NCI-H1048 (cell line): ENCODE measurements at regions not wholly inside any gene's neighbourhood (a gene's known extent, or its start where the extent isn't known, plus 50 kb on each side); places are given as distances from the start of the nearest gene placed in this dataset.
"Not testable (repeated sequence)": the region's sequence is repeated elsewhere in the genome, so short reads cannot be mapped to it uniquely, and the experiment has no call there.

ENCODE experiments used
- DNase-seq: peaks from one replicate; lab custom pipeline; 2025; lab: John Stamatoyannopoulos, UW

GRCh38 chr9:75459311-75459710 is 371.0 kb downstream of the OSTF1 start:
- DNase-seq, result not testable (repeated sequence)

GRCh38 chr9:75461183-75461582 is 372.9 kb downstream of the OSTF1 start:
- no peak for DNase-seq

GRCh38 chr9:75462866-75463265 is 374.6 kb downstream of the OSTF1 start:
- DNase-seq, result no peak

GRCh38 chr9:75463871-75464270 is 375.6 kb downstream of the OSTF1 start:
- DNase-seq, result no peak

- DNase-seq, result no peak
Observed at GRCh38 chr9:75464726-75465125, 376.4 kb downstream of the OSTF1 start.

GRCh38 chr9:75467142-75467541 is 378.8 kb downstream of the OSTF1 start:
- no peak for DNase-seq

GRCh38 chr9:75471549-75472114 is 383.3 kb downstream of the OSTF1 start:
- no peak for DNase-seq

- DNase-seq, result no peak
Observed at GRCh38 chr9:75482566-75482965, 394.3 kb downstream of the OSTF1 start.

- DNase-seq, result no peak
Observed at GRCh38 chr9:75483636-75484035, 395.3 kb downstream of the OSTF1 start.

GRCh38 chr9:75487856-75488718 is 399.8 kb downstream of the OSTF1 start:
- no peak for DNase-seq

GRCh38 chr9:75488719-75489110 is 400.4 kb downstream of the OSTF1 start:
- no peak for DNase-seq

GRCh38 chr9:75490326-75490725 is 400.1 kb upstream of the PCSK5 start:
- no peak for DNase-seq

- DNase-seq, result no peak
Observed at GRCh38 chr9:75491533-75491932, 398.9 kb upstream of the PCSK5 start.

GRCh38 chr9:75499812-75500211 is 390.7 kb upstream of the PCSK5 start:
- no peak for DNase-seq

- DNase-seq, result no peak
Observed at GRCh38 chr9:75500479-75500878, 390.0 kb upstream of the PCSK5 start.

- DNase-seq, result not testable (repeated sequence)
Observed at GRCh38 chr9:75500940-75501339, 389.5 kb upstream of the PCSK5 start.

- no peak for DNase-seq
Observed at GRCh38 chr9:75504721-75505120, 385.8 kb upstream of the PCSK5 start.

- no peak for DNase-seq
Observed at GRCh38 chr9:75505654-75506053, 384.8 kb upstream of the PCSK5 start.

- no peak for DNase-seq
Observed at GRCh38 chr9:75529463-75529862, 361.0 kb upstream of the PCSK5 start.

GRCh38 chr9:75531588-75531987 is 358.9 kb upstream of the PCSK5 start:
- no peak for DNase-seq

GRCh38 chr9:75532233-75533050 is 358.0 kb upstream of the PCSK5 start:
- no peak for DNase-seq

GRCh38 chr9:75539523-75539922 is 350.9 kb upstream of the PCSK5 start:
- no peak for DNase-seq

- no peak for DNase-seq
Observed at GRCh38 chr9:75540185-75540584, 350.3 kb upstream of the PCSK5 start.
